ENCODE measurements at regions not wholly inside any gene's neighbourhood (a gene's known extent, or its start where the extent isn't known, plus 50 kb on each side); places are given as distances from the start of the nearest gene placed in this dataset.
"Not testable (repeated sequence)": the region's sequence is repeated elsewhere in the genome, so short reads cannot be mapped to it uniquely, and the experiment has no call there.

DNA sequence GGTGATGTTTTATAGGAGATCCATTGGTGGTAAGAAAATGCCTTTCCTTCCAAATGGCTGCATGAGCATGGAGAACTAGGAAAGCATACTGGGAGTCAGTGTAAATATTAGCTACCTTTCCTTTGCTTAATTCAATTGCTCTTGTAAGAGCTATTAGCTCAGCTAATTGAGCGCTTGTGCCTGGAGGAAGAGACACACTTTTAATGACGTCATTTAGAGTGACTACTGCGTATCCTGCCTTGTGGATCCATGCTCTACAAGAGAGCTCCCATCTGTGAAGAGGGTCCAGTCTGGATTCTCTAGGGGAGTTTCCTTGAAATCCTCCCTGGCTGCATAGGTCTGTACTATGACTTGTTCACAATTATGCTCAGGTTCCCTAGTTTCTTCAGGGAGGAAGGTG, 63.8 kb upstream of the ARRDC3 start:
- TF ChIP-seq, protein P1, sequence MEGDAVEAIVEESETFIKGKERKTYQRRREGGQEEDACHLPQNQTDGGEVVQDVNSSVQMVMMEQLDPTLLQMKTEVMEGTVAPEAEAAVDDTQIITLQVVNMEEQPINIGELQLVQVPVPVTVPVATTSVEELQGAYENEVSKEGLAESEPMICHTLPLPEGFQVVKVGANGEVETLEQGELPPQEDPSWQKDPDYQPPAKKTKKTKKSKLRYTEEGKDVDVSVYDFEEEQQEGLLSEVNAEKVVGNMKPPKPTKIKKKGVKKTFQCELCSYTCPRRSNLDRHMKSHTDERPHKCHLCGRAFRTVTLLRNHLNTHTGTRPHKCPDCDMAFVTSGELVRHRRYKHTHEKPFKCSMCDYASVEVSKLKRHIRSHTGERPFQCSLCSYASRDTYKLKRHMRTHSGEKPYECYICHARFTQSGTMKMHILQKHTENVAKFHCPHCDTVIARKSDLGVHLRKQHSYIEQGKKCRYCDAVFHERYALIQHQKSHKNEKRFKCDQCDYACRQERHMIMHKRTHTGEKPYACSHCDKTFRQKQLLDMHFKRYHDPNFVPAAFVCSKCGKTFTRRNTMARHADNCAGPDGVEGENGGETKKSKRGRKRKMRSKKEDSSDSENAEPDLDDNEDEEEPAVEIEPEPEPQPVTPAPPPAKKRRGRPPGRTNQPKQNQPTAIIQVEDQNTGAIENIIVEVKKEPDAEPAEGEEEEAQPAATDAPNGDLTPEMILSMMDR (IDR thresholded peaks at IDR 0.05 in 4 of 5, conservative IDR thresholded peaks at IDR 0.05 in 1 of 5) = not testable (repeated sequence)
- TF ChIP-seq POLR2A (IDR thresholded peaks at IDR 0.05) = not testable (repeated sequence)
